Midbrain (tissue), 1 donor: ENCODE measurements at regions not wholly inside any gene's neighbourhood (a gene's known extent, or its start where the extent isn't known, plus 50 kb on each side); places are given as distances from the start of the nearest gene placed in this dataset.

ENCODE experiments used
- DNase-seq: peaks from one replicate; lab custom pipeline; 2025; lab: John Stamatoyannopoulos, UW

GRCh38 chr12:76219806-76220205 lies 128.4 kb downstream of the BBS10 start:
- DNase-seq, result no peak

- DNase-seq, result no peak
Measured at GRCh38 chr12:76216585-76217472, 131.4 kb downstream of the BBS10 start.

DNA sequence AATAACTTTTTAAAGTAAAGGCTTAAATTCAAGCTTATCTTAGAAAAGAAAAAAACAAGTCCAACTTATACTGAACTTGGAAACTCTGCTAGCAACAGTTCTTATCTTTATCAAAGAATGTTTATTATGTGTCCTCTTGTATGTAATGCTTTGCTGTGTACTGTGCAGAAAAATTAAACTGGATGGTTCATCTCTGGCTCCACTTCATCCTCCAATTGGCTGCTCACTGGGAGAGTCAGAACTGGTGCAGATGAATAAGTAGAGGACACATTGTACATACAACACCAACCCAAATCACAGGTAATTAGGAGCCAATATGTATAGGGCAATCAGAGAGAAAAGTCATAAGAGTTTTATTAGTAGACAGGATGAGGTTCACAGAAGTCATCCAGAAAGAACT lies 123.6 kb upstream of the NAP1L1 start:
- no peak for DNase-seq

GRCh38 chr12:76206677-76207072 lies 122.2 kb upstream of the NAP1L1 start:
- DNase-seq, result no peak

DNA sequence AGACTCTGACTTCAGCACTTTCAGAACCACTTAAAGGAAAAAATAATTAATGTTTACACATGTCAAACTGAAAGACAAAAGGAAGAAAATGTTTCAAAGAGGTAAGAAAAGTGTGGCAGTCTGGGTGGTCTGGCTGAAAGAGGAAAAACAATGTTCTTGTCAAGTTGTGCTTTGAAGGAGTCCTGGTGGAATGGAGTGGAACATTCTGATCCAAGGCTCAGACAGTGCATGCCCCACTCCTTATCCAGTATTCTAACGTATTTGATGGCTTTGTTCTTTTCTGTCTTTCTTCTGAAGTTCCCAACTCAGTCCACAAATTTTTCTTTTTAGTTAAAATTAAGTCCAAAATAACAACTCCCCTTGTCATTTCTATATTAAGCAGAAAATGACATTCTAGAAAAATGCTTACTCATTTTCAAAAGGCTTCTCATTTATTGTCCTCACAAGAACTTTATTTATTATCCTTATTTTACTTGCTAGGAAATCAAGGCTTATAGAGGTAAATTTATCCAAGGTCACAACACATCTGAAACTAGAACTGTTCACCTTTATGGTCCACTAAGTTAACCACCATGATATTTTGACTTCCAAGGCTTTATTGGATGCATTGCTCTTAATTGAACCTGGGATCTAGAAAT lies 121.7 kb upstream of the NAP1L1 start:
- no peak for DNase-seq

GRCh38 chr12:76202621-76203020 lies 118.1 kb upstream of the NAP1L1 start:
- DNase-seq, result no peak

- DNase-seq, result no peak
Measured at GRCh38 chr12:76201758-76202157, 117.3 kb upstream of the NAP1L1 start.

DNA sequence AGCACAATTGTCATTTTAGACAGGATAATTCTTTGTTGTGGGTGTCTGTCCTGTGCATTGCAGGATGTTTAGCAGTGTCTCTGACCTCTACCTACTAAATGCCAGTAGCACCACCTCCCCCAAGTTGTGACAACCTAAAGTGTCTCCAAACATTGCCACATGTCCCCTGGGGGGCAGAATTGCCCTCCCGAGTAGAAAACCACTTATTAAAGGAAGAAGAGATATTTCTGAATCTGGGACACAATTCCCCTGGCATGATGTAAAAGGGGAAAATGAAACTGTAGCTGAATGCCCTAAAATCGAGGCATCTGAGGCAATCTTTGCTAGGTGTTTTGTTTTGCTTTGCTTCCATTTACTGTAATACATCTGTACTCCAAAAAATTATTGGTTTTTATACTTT lies 116.8 kb upstream of the NAP1L1 start:
- DNase-seq, result no peak

DNA sequence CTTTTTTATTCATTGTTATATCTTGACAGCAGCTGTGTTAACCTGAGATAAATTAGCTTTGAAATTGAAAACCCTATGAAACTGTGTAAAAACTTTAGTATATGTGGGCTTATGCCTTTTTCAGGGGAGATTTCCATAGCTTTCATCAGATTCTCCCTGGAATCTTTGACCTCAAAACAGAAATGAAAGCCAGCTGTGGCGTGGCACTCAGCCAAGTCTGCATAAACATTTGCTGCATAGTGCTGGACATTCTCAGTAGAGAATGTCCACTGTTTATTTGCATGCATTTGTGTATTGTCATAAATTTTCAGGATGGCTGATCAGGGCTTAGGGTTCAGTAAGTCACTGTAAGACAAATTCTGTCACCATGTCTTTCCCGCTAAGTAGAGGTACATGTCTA lies 115.3 kb upstream of the NAP1L1 start:
- DNase-seq, result no peak

DNA sequence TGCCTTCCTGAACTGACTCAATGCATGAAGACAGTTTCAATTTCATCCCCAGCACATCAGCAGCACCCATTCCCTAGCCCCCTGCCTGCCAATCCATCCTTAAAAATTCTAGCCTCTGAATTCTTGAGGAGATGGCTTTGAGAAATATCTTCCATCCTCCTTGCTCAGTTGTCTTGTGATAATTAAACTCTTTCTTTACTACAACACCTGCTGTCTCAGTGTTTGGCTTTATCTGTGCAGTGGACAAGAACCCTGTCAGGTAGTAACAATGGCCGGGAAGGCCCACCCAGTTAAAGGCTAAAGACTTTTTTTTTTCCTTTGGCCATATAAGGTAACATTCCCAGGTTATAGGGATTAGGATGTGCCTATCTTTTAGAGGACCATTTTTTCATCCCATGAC lies 114.4 kb upstream of the NAP1L1 start:
- DNase-seq, result no peak

- no peak for DNase-seq
Measured at GRCh38 chr12:76197283-76197682, 112.8 kb upstream of the NAP1L1 start.

- DNase-seq, result no peak
Measured at GRCh38 chr12:76195920-76196319, 111.4 kb upstream of the NAP1L1 start.

- DNase-seq, result no peak
Measured at GRCh38 chr12:76194724-76195123, 110.2 kb upstream of the NAP1L1 start.

DNA sequence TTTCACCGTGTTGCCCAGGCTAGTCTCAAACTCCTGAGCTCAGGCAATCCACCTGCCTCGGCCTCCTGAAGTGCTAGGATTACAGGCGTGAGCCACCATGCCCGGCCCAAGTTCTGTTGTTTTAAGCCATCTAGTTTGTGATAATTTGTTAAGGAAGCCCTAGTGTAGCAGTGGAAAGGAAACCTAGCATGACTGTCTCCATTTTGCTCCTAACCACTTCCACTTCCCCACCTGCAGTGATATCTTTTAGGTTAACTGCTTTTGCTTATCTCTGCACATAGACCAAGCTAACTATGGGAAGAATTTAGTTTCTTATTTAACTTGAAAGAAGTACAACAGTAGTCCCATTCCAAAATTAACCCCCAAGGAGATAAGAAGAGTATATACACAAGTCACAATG lies 109.5 kb upstream of the NAP1L1 start:
- no peak for DNase-seq

- DNase-seq, result no peak
Measured at GRCh38 chr12:76192416-76192815, 107.9 kb upstream of the NAP1L1 start.

- DNase-seq, result no peak
Measured at GRCh38 chr12:76190299-76190698, 105.8 kb upstream of the NAP1L1 start.

DNA sequence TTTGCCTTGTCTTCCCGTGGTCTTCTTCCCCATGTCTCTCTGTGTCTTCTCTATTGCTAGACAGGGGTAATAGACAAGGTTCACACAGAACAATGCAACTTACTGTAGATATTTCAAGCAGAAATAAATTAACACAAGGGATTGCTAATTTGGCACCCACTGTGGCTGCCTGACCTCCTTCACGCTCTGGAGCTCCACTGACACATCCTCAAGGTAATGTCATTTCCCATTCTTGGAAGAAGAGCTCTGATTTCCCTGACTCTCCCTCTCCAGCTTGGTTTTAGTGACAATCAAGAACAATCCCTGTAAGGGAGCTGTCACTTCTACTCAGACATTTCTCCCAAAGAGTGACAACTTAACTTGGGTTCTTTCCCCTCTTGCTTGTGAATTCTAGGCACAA lies 105.4 kb upstream of the NAP1L1 start:
- DNase-seq, result no peak

GRCh38 chr12:76187177-76187576 lies 102.7 kb upstream of the NAP1L1 start:
- no peak for DNase-seq

DNA sequence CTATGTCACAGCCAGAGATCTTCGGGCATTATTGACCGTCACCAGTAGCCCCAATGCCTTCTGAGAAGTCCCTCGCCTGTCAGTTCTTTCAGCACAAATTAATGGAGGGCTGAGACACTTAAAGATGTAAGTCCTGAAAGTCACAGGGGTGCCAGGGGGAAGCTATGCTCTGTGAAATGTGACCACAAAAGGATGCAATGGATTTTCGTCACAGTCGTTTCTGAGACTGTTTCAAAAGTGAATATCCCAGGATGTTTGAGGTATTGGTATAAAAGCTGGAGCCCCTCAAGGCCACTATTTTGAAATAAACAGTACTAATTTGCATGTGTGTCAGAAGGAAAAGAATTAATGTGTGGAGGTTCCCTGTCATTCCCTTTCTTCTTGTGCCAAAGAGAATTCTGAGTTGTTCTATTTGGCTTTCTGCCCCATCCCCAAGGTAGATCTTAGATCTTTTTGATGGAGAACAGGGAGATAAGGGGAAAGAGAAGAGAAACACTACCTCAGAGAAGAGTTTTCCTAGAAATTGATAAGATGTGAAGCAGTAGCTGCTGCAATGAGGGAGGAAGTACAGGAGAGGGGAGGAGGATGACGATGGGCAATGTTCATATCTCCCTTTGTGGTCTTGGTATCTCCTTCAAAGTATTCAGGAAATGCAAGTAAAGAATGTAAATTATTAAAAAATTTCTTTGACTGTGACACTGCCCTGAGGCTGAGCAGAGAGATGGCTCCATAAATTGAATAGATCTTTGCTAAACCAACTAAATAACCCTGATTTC lies 101.8 kb upstream of the NAP1L1 start:
- no peak for DNase-seq

- DNase-seq, result no peak
Measured at GRCh38 chr12:76183459-76184186, 99.1 kb upstream of the NAP1L1 start.

DNA sequence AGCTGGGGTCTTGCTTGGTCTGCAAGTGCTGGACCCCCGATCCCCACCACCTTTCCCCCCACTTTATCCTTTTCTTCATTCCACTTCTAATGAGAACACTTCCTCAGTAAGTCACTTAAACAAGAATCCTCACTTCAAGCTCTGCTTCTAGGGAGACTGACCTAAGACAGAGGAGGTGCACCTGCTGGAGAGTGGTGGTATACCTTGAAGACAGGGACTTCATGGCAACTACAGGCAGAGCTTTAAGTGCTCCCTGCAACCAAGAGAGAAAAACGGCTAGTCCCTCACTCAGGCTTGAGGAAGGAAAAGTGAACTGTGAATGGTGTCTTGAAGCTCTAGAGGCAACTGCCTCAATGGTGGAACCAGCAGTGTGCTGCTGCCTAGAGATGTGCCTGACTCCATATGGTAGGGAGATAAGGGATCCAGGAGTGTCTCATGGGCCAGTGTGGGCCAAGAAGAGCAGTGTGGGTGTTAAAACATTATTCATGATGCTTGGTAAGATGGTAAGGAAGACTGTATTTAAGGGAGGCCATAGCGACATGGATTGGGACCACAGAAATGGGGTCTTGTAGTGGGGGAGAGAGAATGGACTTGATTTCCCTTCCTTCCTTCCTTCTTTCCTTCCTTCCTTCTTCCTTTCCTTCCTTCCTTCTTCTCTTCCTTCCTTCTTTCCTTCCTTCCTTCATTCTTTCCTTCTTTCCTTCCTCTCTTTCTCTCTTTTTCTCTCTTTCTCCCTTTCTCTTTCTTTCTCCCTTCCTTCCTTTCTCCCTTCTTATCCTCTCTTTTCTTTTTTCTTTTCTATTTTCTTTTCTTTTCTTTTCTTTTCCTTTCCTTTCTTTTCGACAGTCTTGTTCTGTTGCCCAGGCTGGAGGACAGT lies 96.2 kb upstream of the NAP1L1 start:
- no peak for DNase-seq
